GM18511 (cell line): ENCODE measurements at regions not wholly inside any gene's neighbourhood (a gene's known extent, or its start where the extent isn't known, plus 50 kb on each side); places are given as distances from the start of the nearest gene placed in this dataset.

ENCODE experiments used
- ATAC-seq: cut with Tn5 transposase; IDR thresholded peaks from one replicate; pipeline ENCODE4 v1.9.1; 2021; ENCODE audit warnings: mild to moderate bottlenecking, moderate library complexity; ENCODE audit not compliant: unreplicated experiment

DNA sequence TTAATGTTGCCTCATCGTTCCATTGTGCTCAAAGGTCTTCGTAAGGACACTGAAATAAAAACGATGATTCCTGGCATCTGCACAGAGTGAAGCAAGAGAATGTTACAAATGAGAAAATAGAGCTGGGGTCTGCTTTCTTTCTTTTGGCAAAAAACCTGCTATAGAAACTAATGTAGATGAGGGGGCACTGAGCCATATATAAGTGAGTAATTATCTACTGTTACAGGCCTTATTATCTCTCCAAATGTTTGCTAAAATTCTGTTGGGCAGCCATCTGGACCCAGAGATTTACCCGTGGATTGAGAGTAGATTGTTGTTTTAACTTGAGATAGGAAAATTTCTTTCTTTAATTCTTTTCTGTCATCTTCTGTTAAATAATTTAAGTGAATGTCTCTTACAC lies 472.5 kb upstream of the PIK3C3 start:
- no peak for ATAC-seq

DNA sequence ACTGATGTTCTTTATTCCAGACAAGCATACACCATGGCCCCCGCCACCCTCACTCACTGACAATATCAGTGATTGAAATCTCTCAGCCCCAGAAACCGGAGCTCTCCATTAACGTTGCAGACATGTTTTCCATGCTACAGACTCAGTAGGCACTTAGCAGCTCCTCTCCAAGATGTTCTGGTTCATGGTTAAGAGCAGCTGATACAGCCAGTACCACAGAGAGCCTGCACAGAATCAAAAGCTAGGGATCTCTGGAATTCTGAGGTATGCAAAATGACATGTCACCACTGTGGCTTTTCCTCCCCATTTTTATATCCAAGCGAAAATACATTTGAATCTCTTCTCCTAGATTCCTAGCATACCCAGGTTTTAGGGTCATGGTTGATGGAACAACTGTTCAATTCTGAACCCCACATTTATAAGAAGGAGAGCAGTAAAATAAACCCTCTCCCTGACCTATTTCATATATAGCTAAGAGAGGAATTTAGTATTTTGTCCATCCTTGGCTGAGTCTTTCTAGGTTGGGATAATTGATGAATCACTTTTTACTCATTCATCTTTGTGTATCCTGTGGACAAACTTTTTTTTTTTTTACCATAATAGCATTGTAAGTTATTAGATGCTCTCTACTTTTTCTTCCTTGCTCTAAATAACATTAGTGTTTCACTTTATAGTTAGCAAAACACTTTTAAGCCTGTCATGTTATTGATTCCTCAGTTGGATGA lies 488.4 kb upstream of the PIK3C3 start:
- no peak for ATAC-seq

DNA sequence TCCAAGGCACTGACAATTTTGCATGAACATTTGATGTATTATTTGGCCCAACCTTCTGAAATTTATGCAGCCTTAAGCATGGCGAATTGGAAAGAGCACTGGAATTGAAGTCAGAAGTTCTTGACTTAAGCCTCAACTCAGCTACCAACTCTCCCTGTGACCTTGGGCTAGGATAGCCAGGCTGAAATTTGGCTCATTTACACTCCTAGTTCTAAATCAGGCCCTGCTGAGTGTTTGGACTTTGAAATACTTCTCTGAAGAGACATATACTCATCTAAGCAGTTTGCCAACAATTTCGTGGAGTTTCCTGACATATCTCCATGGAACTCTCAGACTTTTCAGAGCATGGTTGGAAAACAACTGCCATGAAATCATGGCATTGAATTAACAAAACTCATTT lies 489.6 kb upstream of the PIK3C3 start:
- ATAC-seq, result no peak

DNA sequence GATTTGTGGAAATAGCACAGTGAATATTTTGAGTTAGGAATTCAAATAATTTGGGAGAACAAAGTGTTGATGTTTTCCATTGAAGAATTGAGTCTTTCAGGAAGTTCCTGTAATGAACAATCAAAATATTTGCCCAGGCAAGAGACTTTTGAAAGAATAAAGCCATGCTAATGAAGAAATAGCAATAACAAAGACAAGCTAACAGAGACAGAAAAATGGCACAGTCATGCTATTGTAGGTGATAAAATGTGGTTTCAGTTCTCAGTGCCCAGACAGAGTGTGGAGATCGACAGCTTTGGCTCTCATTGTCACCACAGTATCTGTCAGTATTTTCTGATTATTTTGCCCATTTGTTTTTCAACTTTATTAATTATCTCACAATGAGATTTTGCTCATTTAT lies 490.8 kb upstream of the PIK3C3 start:
- ATAC-seq, result no peak

DNA sequence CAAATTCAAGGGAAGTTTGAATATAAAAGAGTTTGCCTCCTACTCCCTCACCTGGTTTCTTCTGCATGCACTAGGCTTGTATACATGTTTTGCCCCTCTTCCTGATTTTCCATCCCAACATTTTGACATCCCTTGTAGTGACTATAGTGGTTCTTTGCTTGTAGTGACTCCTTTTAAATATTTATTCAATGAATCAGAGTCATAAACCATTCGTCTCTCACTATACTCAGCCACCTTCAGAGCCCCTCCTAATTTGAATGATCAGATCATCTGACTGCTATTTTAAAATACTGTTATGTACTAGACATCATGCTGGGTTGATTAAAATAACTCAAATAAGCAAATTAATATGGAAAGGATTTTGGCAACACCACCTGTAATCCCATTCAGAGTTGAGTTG lies 492.1 kb upstream of the PIK3C3 start:
- ATAC-seq, result no peak

DNA sequence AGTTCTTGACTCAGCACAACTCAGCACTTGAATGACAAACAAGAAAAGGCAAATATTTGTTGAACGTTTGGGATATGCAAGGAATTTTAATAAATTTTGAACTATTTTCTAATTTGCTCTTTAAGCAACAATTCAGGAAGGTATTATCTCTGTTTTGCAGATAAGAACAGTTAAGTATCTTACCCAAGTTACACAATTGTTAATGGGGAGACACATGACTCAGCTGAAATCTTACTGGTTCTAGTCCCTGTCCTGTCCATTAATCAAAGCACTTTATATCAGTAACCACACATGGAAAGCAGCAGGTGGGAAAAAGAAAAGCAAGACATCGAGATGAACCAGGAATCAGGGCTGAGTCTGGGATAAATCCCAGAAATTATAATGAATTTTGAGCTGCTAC lies 493.9 kb upstream of the PIK3C3 start:
- ATAC-seq, result no peak

DNA sequence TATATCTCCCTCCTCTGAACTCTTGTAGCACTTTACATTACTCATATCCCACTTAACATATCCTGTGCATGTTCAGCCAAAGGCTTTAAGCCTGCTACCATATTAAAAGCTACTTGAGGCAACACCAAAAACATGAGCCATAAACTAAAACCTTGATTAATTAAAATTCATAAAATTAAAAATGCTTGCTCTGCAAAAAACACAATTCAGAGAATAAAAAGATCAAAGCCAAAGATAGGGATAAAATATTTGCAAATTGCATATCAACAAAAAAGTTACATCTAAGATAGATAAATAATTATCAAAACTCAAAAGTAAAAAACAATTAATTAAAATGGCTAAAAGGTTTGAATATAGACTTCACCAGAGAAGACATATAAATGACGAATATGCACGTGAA lies 495.4 kb upstream of the PIK3C3 start:
- no peak for ATAC-seq

DNA sequence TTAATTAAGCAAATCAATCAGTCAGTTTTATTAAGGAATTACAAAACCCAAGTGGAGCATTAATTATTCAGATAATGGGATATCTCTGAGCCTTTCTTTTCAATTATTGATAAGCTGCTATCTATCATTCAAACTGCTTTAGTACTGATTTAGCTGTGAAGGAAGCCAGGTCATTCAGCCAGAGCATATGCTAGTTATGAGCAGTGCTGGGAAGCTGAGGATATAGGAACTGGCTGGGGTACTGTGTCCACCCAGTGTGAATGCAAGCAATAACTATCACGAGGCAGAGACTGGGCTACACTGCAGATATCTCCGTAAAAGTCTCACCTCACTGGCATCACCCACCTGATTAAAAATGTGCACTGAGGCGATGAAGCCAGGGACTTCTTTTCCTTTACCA lies 496.7 kb upstream of the PIK3C3 start:
- no peak for ATAC-seq

DNA sequence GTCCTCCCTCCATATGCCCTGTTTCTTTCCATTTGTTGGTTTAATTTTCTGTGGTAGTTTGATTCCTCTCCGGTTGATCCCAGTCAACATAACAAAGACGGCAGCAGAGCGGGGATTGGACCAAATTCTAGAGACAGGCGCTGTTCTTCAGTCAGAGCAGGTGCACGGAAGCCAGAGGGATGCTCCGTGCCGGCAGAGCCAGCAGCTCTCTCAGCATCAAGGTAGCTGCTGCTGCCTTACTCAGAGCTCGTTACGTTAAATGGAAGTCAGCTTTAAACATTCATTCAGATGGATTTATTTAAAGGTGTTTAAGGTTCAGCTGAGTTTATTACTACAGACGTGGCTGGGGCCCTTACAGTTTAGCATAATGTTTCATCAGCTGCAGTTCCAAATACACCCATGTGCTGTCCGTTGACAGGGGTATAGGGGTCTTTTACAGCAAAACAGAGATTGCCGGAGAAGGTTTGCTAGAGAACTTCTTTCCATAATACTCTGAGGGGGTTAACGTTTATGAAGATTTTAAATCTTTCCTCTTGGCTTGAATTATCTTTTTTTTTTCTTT lies 497.2 kb upstream of the PIK3C3 start:
- ATAC-seq, result no peak

DNA sequence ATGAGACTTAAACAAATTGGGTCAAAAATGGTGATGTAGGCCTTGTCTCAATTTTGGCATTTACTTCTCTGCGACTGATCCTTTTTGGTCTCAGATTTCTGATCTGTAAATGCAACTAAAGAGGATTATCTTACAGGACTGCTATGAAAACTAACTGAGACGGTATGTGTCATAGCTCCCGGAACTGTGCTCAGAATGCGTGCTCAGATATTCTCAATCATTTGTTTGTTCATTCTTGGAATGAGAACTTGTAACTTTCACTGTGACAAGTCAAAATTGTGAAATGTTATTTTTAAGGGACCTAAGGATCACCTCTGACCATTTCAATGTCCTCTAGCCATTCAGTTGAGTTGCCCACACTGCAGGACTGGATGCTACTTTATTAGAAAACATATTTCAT lies 498.2 kb upstream of the PIK3C3 start:
- ATAC-seq, result no peak

DNA sequence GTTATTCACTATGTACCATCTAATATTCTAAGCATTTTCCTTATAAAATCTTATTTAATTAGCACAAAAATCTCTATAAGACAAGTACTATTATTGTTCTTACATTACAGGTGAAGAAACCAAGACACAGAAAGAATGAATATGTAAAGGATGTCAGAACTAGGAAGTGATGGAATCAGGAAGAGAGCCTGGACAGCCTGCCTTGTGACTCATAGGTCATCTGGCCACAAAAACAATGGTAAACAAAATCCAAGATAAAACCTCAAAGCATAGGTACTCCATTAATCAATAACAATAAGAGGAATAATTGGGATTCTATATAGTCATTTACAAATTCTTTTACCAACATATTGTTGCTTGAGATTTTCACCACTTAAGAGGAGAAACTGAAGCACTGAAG lies 505.4 kb upstream of the PIK3C3 start:
- no peak for ATAC-seq

DNA sequence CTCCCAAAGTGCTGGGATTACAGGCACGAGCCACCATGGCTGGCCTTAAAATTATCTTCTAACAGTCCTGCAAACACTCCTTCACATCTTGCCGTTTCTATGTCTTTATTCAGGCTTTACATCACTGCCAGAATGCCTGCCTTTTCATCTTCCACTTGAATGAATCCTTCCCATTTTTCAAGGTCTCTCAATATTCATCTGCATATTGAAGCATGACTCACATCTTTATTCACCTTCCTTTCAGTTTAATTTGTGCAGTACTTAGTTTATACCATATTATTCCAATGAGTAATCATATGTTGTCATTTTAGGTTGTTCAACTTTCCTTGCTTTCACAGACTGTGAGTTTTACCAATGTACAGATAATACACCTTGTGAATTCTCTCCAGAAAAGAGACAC lies 510.1 kb upstream of the PIK3C3 start:
- ATAC-seq, result no peak

DNA sequence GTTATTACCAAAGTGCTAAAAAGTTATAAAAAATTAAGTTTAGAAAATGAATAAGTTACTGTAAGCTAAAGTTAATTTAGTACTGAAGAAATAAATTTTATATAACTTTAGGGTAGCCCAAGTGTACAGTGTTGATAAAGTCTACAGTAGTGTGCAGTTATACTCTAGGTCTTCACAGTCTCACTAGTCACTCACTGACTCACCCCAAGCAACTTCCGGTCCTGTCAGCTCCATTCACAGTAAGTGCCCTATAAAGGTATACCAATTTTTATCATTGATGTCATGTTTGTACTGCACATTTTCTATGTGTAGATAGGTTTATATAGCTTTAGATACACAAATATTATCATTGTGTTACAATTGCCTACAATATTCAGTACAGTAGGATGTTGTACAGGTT lies 518.3 kb upstream of the PIK3C3 start:
- ATAC-seq, result no peak

DNA sequence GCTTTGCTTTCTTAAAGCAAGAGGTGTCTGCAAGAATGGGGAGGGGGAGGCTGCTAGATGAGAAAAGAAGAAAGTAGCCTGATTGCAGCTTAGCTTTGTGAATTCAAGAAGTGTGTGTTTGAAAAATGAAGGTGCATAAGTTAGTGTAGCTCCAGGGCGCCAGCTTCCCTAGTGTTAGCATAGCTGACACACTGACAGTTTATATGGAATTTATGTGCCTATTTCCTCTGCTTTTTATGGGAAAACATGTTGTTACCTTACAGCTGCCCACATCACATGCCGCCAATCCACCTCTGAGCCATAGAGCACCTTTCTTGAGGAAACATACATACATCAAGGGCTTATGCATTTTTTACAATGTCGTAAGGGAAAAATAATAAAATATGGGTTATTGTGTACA lies 536.4 kb upstream of the PIK3C3 start:
- no peak for ATAC-seq

DNA sequence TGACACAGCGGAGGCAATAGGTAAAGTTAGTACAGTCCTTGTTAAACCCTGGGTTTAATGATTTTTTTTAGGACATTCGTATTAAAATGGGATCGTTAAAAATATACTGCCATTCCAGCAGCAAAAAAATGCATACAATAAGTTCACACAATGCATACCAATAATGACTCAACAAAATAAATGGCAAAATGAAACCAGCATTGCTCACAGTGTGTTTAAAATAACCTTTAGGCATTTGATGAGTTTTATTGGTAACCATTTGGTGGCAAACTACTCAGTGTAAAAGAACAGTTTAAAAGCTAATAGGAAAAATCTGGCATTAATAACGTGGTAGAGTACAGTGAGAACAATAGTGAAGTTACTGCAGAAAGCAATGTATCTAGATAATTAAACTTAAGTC lies 539.0 kb upstream of the PIK3C3 start:
- no peak for ATAC-seq

DNA sequence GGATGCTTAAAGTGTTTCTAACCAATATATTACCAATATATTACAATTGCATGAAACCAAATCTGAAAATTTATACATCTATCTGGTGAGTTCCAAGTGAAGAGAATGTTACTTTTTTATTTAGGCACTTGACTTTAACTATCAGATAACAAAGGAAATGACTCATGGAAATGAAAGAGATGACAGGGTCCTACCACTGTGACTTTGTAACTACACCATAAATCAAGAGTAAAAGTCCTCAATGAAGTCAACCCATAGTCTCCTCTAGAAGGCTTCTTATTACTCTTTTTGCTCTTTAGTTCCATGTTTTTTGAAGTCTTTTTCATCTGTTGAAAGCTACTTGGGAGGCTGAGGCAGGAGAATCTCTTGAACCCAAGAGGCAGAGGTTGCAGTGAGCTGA lies 545.0 kb upstream of the PIK3C3 start:
- ATAC-seq, result no peak

DNA sequence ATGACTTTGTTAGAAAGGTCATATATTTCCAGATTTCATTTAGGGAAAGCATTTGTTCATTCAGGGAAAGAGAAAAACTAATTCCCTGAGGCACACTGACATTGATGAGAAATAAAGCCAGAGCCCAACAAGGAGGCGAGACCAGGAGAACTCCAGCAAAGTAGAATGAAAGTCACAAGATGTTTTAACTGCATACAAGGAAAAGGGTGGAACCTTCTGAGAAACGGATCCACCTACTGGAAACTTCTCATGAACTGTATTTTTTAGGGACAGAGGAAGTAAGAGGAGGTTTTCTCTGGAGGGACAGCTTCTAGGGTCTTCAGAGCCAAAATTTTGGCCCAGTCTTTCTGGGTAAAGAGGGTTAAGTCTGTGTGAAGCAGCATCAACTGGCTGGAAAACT lies 548.2 kb upstream of the PIK3C3 start:
- no peak for ATAC-seq

DNA sequence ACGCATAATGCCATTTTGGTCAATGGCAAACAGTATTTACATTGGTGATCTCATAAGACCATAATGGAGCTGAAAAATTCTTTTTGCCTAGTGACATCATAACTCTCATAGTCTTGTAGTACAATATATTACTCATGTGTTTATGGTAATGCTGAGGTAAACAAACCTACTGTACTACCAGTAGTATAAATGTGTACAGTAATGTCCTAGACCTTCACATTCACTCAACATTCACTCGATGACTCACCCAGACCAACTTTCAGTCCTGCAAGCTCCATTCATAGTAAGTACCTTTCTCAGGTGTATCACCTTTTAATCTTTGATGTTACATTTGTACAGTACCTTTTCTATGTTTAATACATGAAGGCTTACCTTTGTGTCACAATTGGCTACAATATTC lies 558.2 kb upstream of the PIK3C3 start:
- no peak for ATAC-seq

DNA sequence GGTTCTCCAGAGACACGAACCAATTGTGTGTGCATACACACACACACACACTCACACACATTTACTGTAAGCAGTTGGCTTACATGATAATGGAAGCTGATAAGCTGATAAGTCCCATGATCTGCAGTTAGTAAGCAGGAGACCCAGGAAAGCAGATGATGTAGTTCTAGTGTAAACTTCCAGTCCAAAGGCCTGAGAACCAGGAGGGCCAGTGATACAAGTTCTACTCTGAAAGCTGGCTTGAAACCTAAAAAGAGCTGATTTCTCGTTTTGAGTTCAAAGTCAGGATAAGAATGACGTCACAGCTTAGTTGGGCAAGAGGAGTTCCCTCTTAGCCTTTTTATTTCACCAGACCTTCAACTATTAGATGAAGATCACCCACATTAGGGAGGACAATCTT lies 558.8 kb upstream of the PIK3C3 start:
- no peak for ATAC-seq

DNA sequence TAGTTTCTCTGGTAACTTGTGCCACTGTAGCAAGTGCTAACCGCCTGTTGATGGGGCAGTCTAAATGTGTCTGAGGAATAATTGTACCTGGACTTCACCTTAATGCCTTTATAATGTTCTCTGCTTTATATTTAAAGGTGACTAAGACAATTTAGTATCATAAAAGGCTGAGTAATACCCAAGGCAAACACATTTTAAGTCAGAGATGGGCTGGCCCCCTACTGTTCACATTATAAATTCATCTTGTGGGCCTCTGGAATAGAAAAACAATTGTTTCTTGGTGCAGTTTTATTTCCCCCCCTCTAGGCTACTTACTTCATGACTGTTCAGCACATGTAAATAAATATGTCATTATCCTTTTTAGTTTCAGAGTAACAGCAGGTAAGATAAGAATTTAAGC lies 559.3 kb upstream of the PIK3C3 start:
- ATAC-seq, result no peak

DNA sequence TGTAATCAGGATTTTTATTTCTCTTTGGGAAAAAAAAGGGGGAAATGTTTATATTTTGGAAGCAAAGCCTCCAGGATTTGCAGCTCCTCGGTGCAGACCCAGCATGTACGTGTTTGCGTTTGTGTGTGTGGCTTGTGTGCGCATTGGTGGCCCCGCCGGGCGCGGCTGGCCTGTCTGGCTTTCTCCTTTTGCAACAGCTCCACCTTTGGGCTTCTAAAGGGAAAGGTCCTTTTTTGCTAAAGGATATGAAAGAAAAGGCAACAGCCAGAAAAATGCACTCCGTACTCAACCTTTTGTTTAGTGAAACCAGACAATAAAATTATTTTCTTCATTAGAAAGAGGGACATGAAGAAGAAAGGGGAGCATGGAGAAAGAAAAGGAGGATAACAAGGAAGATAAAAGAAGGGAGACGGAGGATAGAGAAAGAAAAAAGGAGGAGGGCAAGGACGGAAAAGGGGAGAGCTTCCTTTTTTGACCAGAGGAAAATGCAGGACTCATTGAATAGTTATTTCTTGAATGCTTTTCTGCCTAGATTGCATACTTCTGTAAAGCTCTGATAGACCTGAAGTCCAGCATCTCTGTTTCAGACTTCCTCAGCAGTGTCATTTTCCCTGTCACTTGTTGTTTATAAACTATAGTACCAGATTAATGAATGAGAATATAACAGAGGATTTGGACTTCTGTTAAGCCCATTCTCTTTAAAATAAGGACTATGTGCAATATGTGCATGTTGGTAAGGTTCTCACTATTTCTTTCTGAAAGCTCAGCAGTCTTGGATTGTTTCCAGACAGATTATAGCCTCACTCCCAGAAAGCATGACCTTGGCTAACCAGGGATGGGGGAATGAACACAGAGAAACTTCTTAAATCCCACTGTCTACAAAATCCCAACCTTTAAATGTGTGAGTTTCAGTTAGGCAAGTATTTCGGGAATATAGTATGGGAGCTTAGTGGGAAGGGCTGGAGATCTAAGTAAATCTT lies 563.1 kb upstream of the PIK3C3 start:
- ATAC-seq, result peak; percentile 63

DNA sequence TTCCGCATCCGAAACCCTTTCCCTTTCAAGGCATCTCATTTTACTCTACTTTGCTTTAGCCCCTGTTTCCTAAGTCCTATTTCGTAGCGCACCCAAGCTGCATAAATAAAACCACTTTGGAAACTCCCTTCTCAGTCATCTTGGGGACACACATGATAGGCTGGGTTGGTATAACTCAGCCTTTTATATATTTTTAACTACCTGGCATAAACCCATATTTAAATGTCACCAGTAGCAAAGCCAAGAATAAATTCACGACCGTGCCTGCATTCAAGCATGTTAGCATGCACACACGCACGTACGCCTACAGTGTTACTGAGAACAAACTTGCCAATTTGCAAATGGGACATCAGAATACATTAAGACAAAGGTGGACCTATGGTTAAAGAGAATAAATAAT lies 564.7 kb upstream of the PIK3C3 start:
- ATAC-seq, result peak; percentile 78
